ENCODE measurements at regions not wholly inside any gene's neighbourhood (a gene's known extent, or its start where the extent isn't known, plus 50 kb on each side); places are given as distances from the start of the nearest gene placed in this dataset.

- no peaks in the 10 kb centered on the region for H3K27me3 ChIP-seq (replicated peaks; ENCODE audit: insufficient read depth, low read length)
- H3K36me3 ChIP-seq (replicated peaks; ENCODE audit: insufficient read depth, low read length), result no peaks in the 10 kb centered on the region
- no peak overlapping the region for H3K4me2 ChIP-seq (ENCODE audit: low read depth, low read length)
- H3K79me2 ChIP-seq (ENCODE audit: low read length), result no peaks in the 10 kb centered on the region
- DNase-seq, result no peak
- H3F3A ChIP-seq (ENCODE audit: insufficient read depth, low read length), result no peaks in the 10 kb centered on the region
- H3K4me3 ChIP-seq (ENCODE audit: low read length), result no peak overlapping the region
- H3K27ac ChIP-seq (ENCODE audit: low read length), result no peak overlapping the region
- H3K9me3 ChIP-seq (replicated peaks; ENCODE audit: insufficient read depth, low read length), result no peaks in the 10 kb centered on the region
- H3K4me1 ChIP-seq (ENCODE audit: low read length), result no peaks in the 10 kb centered on the region
- H3K9me2 ChIP-seq (replicated peaks; ENCODE audit: insufficient read depth, low read length), result no peaks in the 10 kb centered on the region
- H3K9ac ChIP-seq (ENCODE audit: low read length), result no peak overlapping the region
- no peak overlapping the region for H2AFZ ChIP-seq (ENCODE audit: low read length)
- no peaks in the 10 kb centered on the region for H4K20me1 ChIP-seq (ENCODE audit: insufficient read depth, low read length)
- no peak for TF ChIP-seq EZH2 (optimal IDR thresholded peaks at IDR 0.05; ENCODE audit: low read depth, low read length)
- TF ChIP-seq CTCF (IDR thresholded peaks at IDR 0.05; ENCODE audit: low read length), result no peak
- TF ChIP-seq EZH2phosphoT487 (IDR thresholded peaks at IDR 0.05; ENCODE audit: low read length), result no peak
Measured at GRCh38 chr13:64910096-64910495, 2320.0 kb downstream of the PCDH9 start.

GRCh38 chr13:64909184-64909583 is 2321.0 kb downstream of the PCDH9 start:
- Histone ChIP-seq H3K9ac (ENCODE audit: low read length) (no peak overlapping the region), H3K9me2 (replicated peaks; ENCODE audit: insufficient read depth, low read length) (no peaks in the 10 kb centered on the region)

GRCh38 chr13:64900039-64900438 is 2330.1 kb downstream of the PCDH9 start:
- H4K20me1 ChIP-seq (ENCODE audit: insufficient read depth, low read length), result no peaks in the 10 kb centered on the region
- no peaks in the 10 kb centered on the region for H3K36me3 ChIP-seq (replicated peaks; ENCODE audit: insufficient read depth, low read length)
- H3K27me3 ChIP-seq (replicated peaks; ENCODE audit: insufficient read depth, low read length), result no peaks in the 10 kb centered on the region
- no peaks in the 10 kb centered on the region for H3K9me3 ChIP-seq (replicated peaks; ENCODE audit: insufficient read depth, low read length)
- no peaks in the 10 kb centered on the region for H3K4me1 ChIP-seq (ENCODE audit: low read length)
- no peak overlapping the region for H3K9ac ChIP-seq (ENCODE audit: low read length)
- no peak overlapping the region for H2AFZ ChIP-seq (ENCODE audit: low read length)
- no peak for TF ChIP-seq CTCF (IDR thresholded peaks at IDR 0.05; ENCODE audit: low read length)
- TF ChIP-seq EZH2phosphoT487 (IDR thresholded peaks at IDR 0.05; ENCODE audit: low read length), result no peak
- no peak for TF ChIP-seq EZH2 (optimal IDR thresholded peaks at IDR 0.05; ENCODE audit: low read depth, low read length)
- DNase-seq, result no peak
- H3K79me2 ChIP-seq (ENCODE audit: low read length), result no peaks in the 10 kb centered on the region
- H3K27ac ChIP-seq (ENCODE audit: low read length), result no peak overlapping the region
- H3K4me2 ChIP-seq (ENCODE audit: low read depth, low read length), result no peak overlapping the region
- H3K4me3 ChIP-seq (ENCODE audit: low read length), result no peak overlapping the region
- no peaks in the 10 kb centered on the region for H3F3A ChIP-seq (ENCODE audit: insufficient read depth, low read length)
- no peaks in the 10 kb centered on the region for H3K9me2 ChIP-seq (replicated peaks; ENCODE audit: insufficient read depth, low read length)

More at GRCh38 chr13:64909184-64909583, 2321.0 kb downstream of the PCDH9 start:
- TF ChIP-seq EZH2 (optimal IDR thresholded peaks at IDR 0.05; ENCODE audit: low read depth, low read length) (no peak), CTCF (IDR thresholded peaks at IDR 0.05; ENCODE audit: low read length) (no peak), EZH2phosphoT487 (IDR thresholded peaks at IDR 0.05; ENCODE audit: low read length) (no peak)
- H3K4me1 ChIP-seq (ENCODE audit: low read length), result no peaks in the 10 kb centered on the region
- no peaks in the 10 kb centered on the region for H4K20me1 ChIP-seq (ENCODE audit: insufficient read depth, low read length)
- H3K27ac ChIP-seq (ENCODE audit: low read length), result no peak overlapping the region
- H3K9me3 ChIP-seq (replicated peaks; ENCODE audit: insufficient read depth, low read length), result no peaks in the 10 kb centered on the region
- H3F3A ChIP-seq (ENCODE audit: insufficient read depth, low read length), result no peaks in the 10 kb centered on the region
- no peak for DNase-seq
- no peaks in the 10 kb centered on the region for H3K27me3 ChIP-seq (replicated peaks; ENCODE audit: insufficient read depth, low read length)
- no peak overlapping the region for H3K4me3 ChIP-seq (ENCODE audit: low read length)
- no peaks in the 10 kb centered on the region for H3K79me2 ChIP-seq (ENCODE audit: low read length)
- no peaks in the 10 kb centered on the region for H3K36me3 ChIP-seq (replicated peaks; ENCODE audit: insufficient read depth, low read length)
- H3K4me2 ChIP-seq (ENCODE audit: low read depth, low read length), result no peak overlapping the region
- H2AFZ ChIP-seq (ENCODE audit: low read length), result no peak overlapping the region

All from MM.1S (cell line).